ENCODE measurements at regions not wholly inside any gene's neighbourhood (a gene's known extent, or its start where the extent isn't known, plus 50 kb on each side); places are given as distances from the start of the nearest gene placed in this dataset.

DNA sequence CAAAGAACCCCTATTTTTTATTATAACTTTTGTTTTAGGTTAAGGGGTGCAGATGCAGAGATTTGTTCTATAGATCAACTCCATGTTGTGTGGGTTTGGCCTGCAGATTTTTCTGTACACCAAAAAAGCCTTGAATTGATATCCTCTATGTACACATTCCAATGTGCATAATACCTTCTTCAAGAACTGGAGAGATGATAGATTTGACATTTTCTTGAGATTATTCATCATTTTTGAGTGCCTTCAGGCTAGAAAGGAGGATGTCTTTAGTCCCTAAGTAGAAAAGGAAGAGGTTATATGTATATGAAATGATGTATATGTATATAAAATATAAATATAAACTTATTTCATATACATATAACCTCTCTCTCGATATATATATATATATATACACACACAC lies 1190.0 kb upstream of the ALCAM start:
- no peak overlapping the region for H3K27ac ChIP-seq (replicated peaks in 1 of 4)
- no peaks in the 10 kb centered on the region for H3K27me3 ChIP-seq
- 59% methylated on average over 1 of the region's 1 CpG for WGBS
- DNase-seq (ENCODE audit: extremely low spot score), result no peak
- no peak for TF ChIP-seq POLR2AphosphoS5 (IDR thresholded peaks at IDR 0.05)
- no peak for TF ChIP-seq EP300 (IDR thresholded peaks at IDR 0.05)
- no peak for TF ChIP-seq CTCF (IDR thresholded peaks at IDR 0.05)
- no peak for TF ChIP-seq POLR2A (IDR thresholded peaks at IDR 0.05; ENCODE audit: low read depth)
- H3K9me3 ChIP-seq, result no peaks in the 10 kb centered on the region
- no peaks in the 10 kb centered on the region for H3K4me1 ChIP-seq
- intact Hi-C loops (cut with DNase I), result no loop called here
- no peak overlapping the region for H3K4me3 ChIP-seq
- H3K36me3 ChIP-seq, result no peaks in the 10 kb centered on the region

GRCh38 chr3:104178680-104179079 lies 1188.0 kb upstream of the ALCAM start:
- no peaks in the 10 kb centered on the region for H3K27me3 ChIP-seq
- WGBS, result 89% methylated on average over 3 of the region's 3 CpGs
- no peaks in the 10 kb centered on the region for H3K9me3 ChIP-seq
- no peak overlapping the region for H3K27ac ChIP-seq (replicated peaks in 1 of 4)
- intact Hi-C loops (cut with DNase I), result no loop called here
- H3K4me3 ChIP-seq, result no peak overlapping the region
- no peaks in the 10 kb centered on the region for H3K4me1 ChIP-seq
- no peak for TF ChIP-seq POLR2AphosphoS5 (IDR thresholded peaks at IDR 0.05)
- DNase-seq (ENCODE audit: extremely low spot score), result no peak
- no peaks in the 10 kb centered on the region for H3K36me3 ChIP-seq

DNA sequence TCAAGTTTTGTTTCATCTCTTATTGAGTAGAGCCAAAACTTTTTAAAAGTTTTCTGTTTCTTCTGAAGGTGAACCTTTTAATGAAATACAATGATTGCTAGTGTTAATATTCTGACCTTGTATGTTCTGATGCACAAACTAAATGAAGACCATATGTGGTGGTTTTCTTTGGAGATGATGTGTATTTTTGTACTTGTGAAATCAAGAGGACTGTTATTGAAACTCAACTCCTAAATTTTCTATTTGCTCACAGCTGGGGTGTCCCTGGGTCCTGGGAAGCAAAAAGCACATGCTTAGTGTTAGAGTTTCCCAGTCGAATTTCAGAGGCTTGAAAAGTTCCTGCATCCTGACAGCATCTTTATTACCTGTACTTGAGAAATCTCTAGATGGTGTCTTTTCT lies 1185.8 kb upstream of the ALCAM start:
- DNase-seq (ENCODE audit: extremely low spot score), result no peak
- 40% methylated on average over 1 of the region's 1 CpG for WGBS
- H3K9me3 ChIP-seq, result no peaks in the 10 kb centered on the region
- intact Hi-C loops (cut with DNase I), result no loop called here
- no peaks in the 10 kb centered on the region for H3K4me1 ChIP-seq
- TF ChIP-seq POLR2A (IDR thresholded peaks at IDR 0.05; ENCODE audit: low read depth), result no peak
- TF ChIP-seq CTCF (IDR thresholded peaks at IDR 0.05), result no peak
- TF ChIP-seq EP300 (IDR thresholded peaks at IDR 0.05), result no peak
- TF ChIP-seq POLR2AphosphoS5 (IDR thresholded peaks at IDR 0.05), result no peak
- no peaks in the 10 kb centered on the region for H3K36me3 ChIP-seq
- H3K4me3 ChIP-seq, result no peak overlapping the region
- no peak overlapping the region for H3K27ac ChIP-seq (replicated peaks in 1 of 4)
- H3K27me3 ChIP-seq, result no peaks in the 10 kb centered on the region

DNA sequence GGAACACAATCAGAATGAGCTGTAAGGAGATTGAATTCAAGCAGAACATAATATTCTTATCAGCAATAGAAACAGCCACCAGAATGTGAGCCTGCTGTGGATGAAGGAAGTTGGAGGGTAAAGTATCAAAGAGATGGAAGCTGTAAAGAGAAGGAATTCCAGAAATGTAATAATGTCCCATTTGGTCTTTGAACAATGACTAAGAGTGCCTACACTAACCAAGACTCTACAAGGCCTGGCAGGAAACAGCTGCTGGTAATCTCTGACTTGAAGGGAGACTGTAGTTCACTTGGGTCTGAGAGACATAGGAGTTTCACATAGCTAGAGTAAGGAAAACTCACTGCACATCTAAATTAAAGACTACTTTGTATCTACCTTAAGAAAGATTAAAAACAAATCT lies 1176.0 kb upstream of the ALCAM start:
- intact Hi-C loops (cut with DNase I), result no loop called here
- no peak for DNase-seq (ENCODE audit: extremely low spot score)
- Histone ChIP-seq H3K27ac (replicated peaks in 1 of 4) (no peak overlapping the region), H3K4me3 (no peak overlapping the region), H3K9me3 (no peaks in the 10 kb centered on the region), H3K36me3 (no peaks in the 10 kb centered on the region), H3K4me1 (no peaks in the 10 kb centered on the region), H3K27me3 (no peaks in the 10 kb centered on the region)
- TF ChIP-seq POLR2A (IDR thresholded peaks at IDR 0.05; ENCODE audit: low read depth) (no peak), CTCF (IDR thresholded peaks at IDR 0.05) (no peak), POLR2AphosphoS5 (IDR thresholded peaks at IDR 0.05) (no peak), EP300 (IDR thresholded peaks at IDR 0.05) (no peak)

DNA sequence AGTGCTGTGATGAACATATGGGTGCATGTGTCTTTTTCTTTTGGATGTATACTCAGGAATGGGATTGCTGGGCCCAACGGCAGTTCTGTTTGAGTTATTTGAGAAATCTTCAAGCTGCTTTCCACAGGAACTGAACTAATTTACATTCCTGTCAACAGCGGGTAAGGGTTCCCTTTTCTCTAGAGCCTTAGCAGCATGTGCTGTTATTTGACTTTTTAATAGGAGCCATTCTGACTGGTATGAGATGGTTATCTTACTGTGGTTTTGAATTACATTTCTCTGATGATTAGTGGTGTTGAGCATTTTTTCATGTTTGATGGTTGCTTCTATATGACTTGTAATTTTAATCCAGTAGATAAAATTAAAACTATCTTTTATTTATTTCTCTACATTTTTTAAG lies 1168.6 kb upstream of the ALCAM start:
- WGBS, result 35% methylated on average over 2 of the region's 2 CpGs
- intact Hi-C loops (cut with DNase I), result no loop called here
- Histone ChIP-seq H3K4me3 (no peak overlapping the region), H3K27ac (replicated peaks in 1 of 4) (no peak overlapping the region), H3K4me1 (no peaks in the 10 kb centered on the region), H3K36me3 (no peaks in the 10 kb centered on the region), H3K27me3 (no peaks in the 10 kb centered on the region), H3K9me3 (no peaks in the 10 kb centered on the region)
- TF ChIP-seq EP300 (IDR thresholded peaks at IDR 0.05) (no peak), CTCF (IDR thresholded peaks at IDR 0.05) (no peak), POLR2A (IDR thresholded peaks at IDR 0.05; ENCODE audit: low read depth) (no peak), POLR2AphosphoS5 (IDR thresholded peaks at IDR 0.05) (no peak)
- DNase-seq (ENCODE audit: extremely low spot score), result no peak
